Pancreas (tissue), 10 donors: ENCODE measurements at regions not wholly inside any gene's neighbourhood (a gene's known extent, or its start where the extent isn't known, plus 50 kb on each side); places are given as distances from the start of the nearest gene placed in this dataset.

ENCODE experiments used
- ATAC-seq, 4 donors: fragments of 200-7000 bp; cut with Tn5 transposase; one replicate each; pipeline versions ENCODE4 v1.8.0 to v1.9.1; 2020; ENCODE audit warnings: mild to moderate bottlenecking in 4 of 4, moderate library complexity in 4 of 4
- DNase-seq, 6 donors: peaks; one replicate each; pipeline ENCODE4 v3.0.0-alpha.2; 2020
- FAIRE-seq: peaks from 2 replicates; lab custom pipeline; 2012; peaks lifted over from hg19 to GRCh38; lab: Jason Lieb, UNC
- H3K27ac ChIP-seq, 4 donors: fragments of 200-600 bp; sonication (generic); 1 replicate in 3 of 4; 2 replicates in 1 of 4; pipeline versions ENCODE4 v1.5.0 to v1.8.0; 2020
- H3K27me3 ChIP-seq, 4 donors: fragments of 200-600 bp; one replicate each; pipeline ENCODE4 v1.8.0; 2021
- H3K36me3 ChIP-seq, 3 donors: fragments of 200-600 bp; sonication (generic) in 1 of 3; one replicate each; pipeline versions ENCODE4 v1.5.0 to v1.8.0; 2020 to 2021
- H3K4me1 ChIP-seq, 3 donors: fragments of 200-600 bp; one replicate each; pipeline ENCODE4 v1.8.0; 2021
- H3K4me3 ChIP-seq, 4 donors: fragments of 200-600 bp; sonication (generic) in 2 of 4; one replicate each; pipeline versions ENCODE4 v1.5.0 to v1.8.0; 2020 to 2021
- H3K9me3 ChIP-seq, 4 donors: fragments of 200-600 bp; one replicate each; pipeline ENCODE4 v1.8.0; 2021
- CTCF ChIP-seq, 4 donors: fragments of 200-600 bp; sonication (generic) in 3 of 4; IDR thresholded peaks; one replicate each; pipeline versions ENCODE4 v1.5.0 to v1.8.0; 2021; ENCODE audit warnings: antibody characterized with exemption in 4 of 4
- WGBS, 2 donors: extraction: QIAGEN DNeasy Blood & Tissue Kit; methylation state at CpG; one replicate each; pipeline ENCODE4 v1.1.7; 2013; 5-methylcytosine and 5-hydroxymethylcytosine counted together
- intact Hi-C, 3 donors: fragments of 100-400 bp; cut with DNase I; formaldehyde crosslinking; loops; one replicate each; pipeline versions ENCODE4 v1.11.1 to v1.14.2; 2022
- donor health status: healthy with polysubstance abuse.
- donor health status: DM: no; HTN: no; CAD: no; lungs with moderate emphysema.
- donor health status: DM: no; HTN: no; CAD: no.
- donor health status: control.
- donor health status: control.
- donor health status: Bipolar disorder and iron deficiency.
- donor health status: DM: yes; HTN: yes; CAD: no.
- donor health status: DM: no; HTN: no; CAD: no.
- donor health status: DM: no; HTN: no; CAD: no.
- donor health status: DM: yes; HTN: yes; CAD: no.

- Histone ChIP-seq H3K9me3 (no peaks in the 10 kb centered on the region), H3K4me3 (no peak overlapping the region), H3K4me1 (no peaks in the 10 kb centered on the region), H3K27me3 (no peaks in the 10 kb centered on the region), H3K27ac (no peak overlapping the region), H3K36me3 (peaks cover 0 to 6% (median 0%) of the 10 kb centered on the region in 3 donors)
- FAIRE-seq (no peak), ATAC-seq (no peak), DNase-seq (no peak)
- WGBS, 2 donors, result 59 to 63% methylated on average over 7 of the region's 7 CpGs
- no peak for TF ChIP-seq CTCF (IDR thresholded peaks at IDR 0.05)
- intact Hi-C loops, result no loop called here
Measured at GRCh38 chr1:223007935-223008334, 135.1 kb downstream of the TLR5 start.

- H3K27me3 ChIP-seq, result no peaks in the 10 kb centered on the region
- intact Hi-C loops, result no loop called here
- no peaks in the 10 kb centered on the region for H3K36me3 ChIP-seq
- H3K9me3 ChIP-seq, result no peaks in the 10 kb centered on the region
- DNase-seq (no peak), FAIRE-seq (no peak), ATAC-seq (no peak)
- TF ChIP-seq CTCF (IDR thresholded peaks at IDR 0.05), result no peak
- H3K4me3 ChIP-seq, result no peak overlapping the region
- no peak overlapping the region for H3K27ac ChIP-seq
- WGBS, 2 donors, result 31 to 32% methylated on average over 2 of the region's 2 CpGs
- H3K4me1 ChIP-seq, result no peaks in the 10 kb centered on the region
Measured at GRCh38 chr1:223008808-223009207, 134.2 kb downstream of the TLR5 start.

GRCh38 chr1:223009406-223009805 lies 133.6 kb downstream of the TLR5 start:
- FAIRE-seq, result no peak
- no peaks in the 10 kb centered on the region for H3K36me3 ChIP-seq
- H3K4me3 ChIP-seq, result no peak overlapping the region
- H3K27me3 ChIP-seq, result no peaks in the 10 kb centered on the region
- no peak for ATAC-seq
- no peaks in the 10 kb centered on the region for H3K9me3 ChIP-seq
- no peaks in the 10 kb centered on the region for H3K4me1 ChIP-seq
- intact Hi-C loops, result no loop called here
- no peak for DNase-seq
- no peak overlapping the region for H3K27ac ChIP-seq
- WGBS, 2 donors, result 58 to 62% methylated on average over 3 of the region's 3 CpGs
- TF ChIP-seq CTCF (IDR thresholded peaks at IDR 0.05), result no peak

GRCh38 chr1:223010582-223011504 lies 132.2 kb downstream of the TLR5 start:
- Histone ChIP-seq H3K36me3 (no peaks in the 10 kb centered on the region), H3K9me3 (no peaks in the 10 kb centered on the region), H3K4me3 (no peak overlapping the region), H3K27ac (no peak overlapping the region), H3K27me3 (no peaks in the 10 kb centered on the region), H3K4me1 (no peaks in the 10 kb centered on the region)
- no peak for ATAC-seq
- FAIRE-seq, result no peak
- 46 to 52% methylated on average over 8 of the region's 8 CpGs for WGBS, 2 donors
- no peak for TF ChIP-seq CTCF (IDR thresholded peaks at IDR 0.05)
- no peak for DNase-seq
- intact Hi-C loops, result no loop called here

- Histone ChIP-seq H3K4me3 (no peak overlapping the region), H3K4me1 (no peaks in the 10 kb centered on the region), H3K27me3 (no peaks in the 10 kb centered on the region), H3K9me3 (no peaks in the 10 kb centered on the region), H3K27ac (no peak overlapping the region), H3K36me3 (no peaks in the 10 kb centered on the region)
- 76 to 83% methylated on average over 5 of the region's 5 CpGs for WGBS, 2 donors
- ATAC-seq (no peak), DNase-seq (no peak), FAIRE-seq (no peak)
- intact Hi-C loops, result no loop called here
- TF ChIP-seq CTCF (IDR thresholded peaks at IDR 0.05), result no peak
Measured at GRCh38 chr1:223011505-223011856, 131.6 kb downstream of the TLR5 start.
